AG04450 (cell line): ENCODE measurements at regions not wholly inside any gene's neighbourhood (a gene's known extent, or its start where the extent isn't known, plus 50 kb on each side); places are given as distances from the start of the nearest gene placed in this dataset.

Experiments
- CTCF ChIA-PET: fragments of 300-600, 350-600 bp; formaldehyde crosslinking; extraction: SDS; loops from one replicate; lab custom pipeline; 2022; ENCODE audit warnings: antibody characterized with exemption, inconsistent platforms; lab: Charles Lee
- POLR2A ChIA-PET: fragments of 350-600 bp; formaldehyde crosslinking; extraction: SDS; loops from one replicate; lab custom pipeline; 2021; ENCODE audit warnings: antibody characterized with exemption, inconsistent platforms; lab: Yijun Ruan, JAX
- DNase-seq: peaks from one replicate; pipeline ENCODE4 v3.0.0-alpha.2; 2011; ENCODE audit warnings: low read depth, low spot score
- H3K27ac ChIP-seq: one replicate; pipeline ENCODE4 v1.5.1; 2012; ENCODE audit warnings: low read depth, low read length, control low read depth
- H3K27me3 ChIP-seq: one replicate; pipeline ENCODE4 v1.6.0; 2012; ENCODE audit warnings: low read length; ENCODE audit not compliant: control insufficient read depth, insufficient read depth
- H3K4me3 ChIP-seq: 2 replicates; pipeline ENCODE4 v1.5.1; 2011; ENCODE audit warnings: mild to moderate bottlenecking, low read depth, low read length, control low read depth
- H3K9me3 ChIP-seq: 2 replicates; pipeline ENCODE4 v1.5.1; 2012; ENCODE audit warnings: low read length; ENCODE audit not compliant: control insufficient read depth, insufficient read depth
- CTCF ChIP-seq: IDR thresholded peaks from 2 replicates; pipeline ENCODE4 v1.5.1; 2011; ENCODE audit warnings: low read depth, low read length, control low read depth, inconsistent platforms

GRCh38 chr3:40701016-40701588 lies 176.3 kb downstream of the ZNF621 start:
- no peak for TF ChIP-seq CTCF
- no peaks in the 10 kb centered on the region for H3K9me3 ChIP-seq
- H3K27me3 ChIP-seq: no peaks in the 10 kb centered on the region
- ChIA-PET POLR2A (no interaction called here), CTCF (no interaction called here)
- H3K27ac ChIP-seq: no peak overlapping the region
- no peak for DNase-seq
- no peak overlapping the region for H3K4me3 ChIP-seq

GRCh38 chr3:40704224-40704623 lies 179.5 kb downstream of the ZNF621 start:
- no peak for TF ChIP-seq CTCF

GRCh38 chr3:40705663-40706062 lies 180.9 kb downstream of the ZNF621 start:
- POLR2A ChIA-PET: no interaction called here
- no peak overlapping the region for H3K27ac ChIP-seq
- no peaks in the 10 kb centered on the region for H3K9me3 ChIP-seq
- no peak overlapping the region for H3K4me3 ChIP-seq
- H3K27me3 ChIP-seq: no peaks in the 10 kb centered on the region
- TF ChIP-seq CTCF: no peak
- CTCF ChIA-PET: interaction anchor here (0.6 kb wide), 1 partner anchor 1128 kb away, joined by 6 read pairs; no protein-coding TSS in a partner anchor
- no peak for DNase-seq

More at GRCh38 chr3:40704224-40704623, 179.5 kb downstream of the ZNF621 start:
- CTCF ChIA-PET: no interaction called here
- POLR2A ChIA-PET: no interaction called here
- H3K27ac ChIP-seq: no peak overlapping the region
- H3K4me3 ChIP-seq: no peak overlapping the region
- H3K9me3 ChIP-seq: no peaks in the 10 kb centered on the region
- no peaks in the 10 kb centered on the region for H3K27me3 ChIP-seq
- no peak for DNase-seq

GRCh38 chr3:40713306-40713705 lies 188.5 kb downstream of the ZNF621 start:
- Histone ChIP-seq H3K27ac (no peak overlapping the region), H3K4me3 (no peak overlapping the region), H3K27me3 (no peaks in the 10 kb centered on the region), H3K9me3 (no peaks in the 10 kb centered on the region)
- POLR2A ChIA-PET: no interaction called here
- no peak for DNase-seq
- CTCF ChIA-PET: no interaction called here
- TF ChIP-seq CTCF: no peak

GRCh38 chr3:40713795-40714194 lies 189.0 kb downstream of the ZNF621 start:
- Histone ChIP-seq H3K4me3 (no peak overlapping the region), H3K27me3 (no peaks in the 10 kb centered on the region), H3K27ac (no peak overlapping the region), H3K9me3 (no peaks in the 10 kb centered on the region)
- POLR2A ChIA-PET: no interaction called here
- CTCF ChIA-PET: no interaction called here
- TF ChIP-seq CTCF: no peak
- DNase-seq: no peak
